Stimulated activated CD8-positive, alpha-beta memory T cell treated with anti-CD3 and anti-CD28 coated beads, Interleukin-15, amount 100 ng/mL, for 48 hours (primary cell): ENCODE measurements at regions not wholly inside any gene's neighbourhood (a gene's known extent, or its start where the extent isn't known, plus 50 kb on each side); places are given as distances from the start of the nearest gene placed in this dataset.

ENCODE experiments used
- DNase-seq, 2 donors: peaks; one replicate each; pipeline ENCODE4 v3.0.0-alpha.2; 2020; ENCODE audit warnings: low read depth in 2 of 2

- no peak for DNase-seq
These were observed 177.1 kb upstream of the PARP11 start for GRCh38 chr12:4050340-4050739.

DNA sequence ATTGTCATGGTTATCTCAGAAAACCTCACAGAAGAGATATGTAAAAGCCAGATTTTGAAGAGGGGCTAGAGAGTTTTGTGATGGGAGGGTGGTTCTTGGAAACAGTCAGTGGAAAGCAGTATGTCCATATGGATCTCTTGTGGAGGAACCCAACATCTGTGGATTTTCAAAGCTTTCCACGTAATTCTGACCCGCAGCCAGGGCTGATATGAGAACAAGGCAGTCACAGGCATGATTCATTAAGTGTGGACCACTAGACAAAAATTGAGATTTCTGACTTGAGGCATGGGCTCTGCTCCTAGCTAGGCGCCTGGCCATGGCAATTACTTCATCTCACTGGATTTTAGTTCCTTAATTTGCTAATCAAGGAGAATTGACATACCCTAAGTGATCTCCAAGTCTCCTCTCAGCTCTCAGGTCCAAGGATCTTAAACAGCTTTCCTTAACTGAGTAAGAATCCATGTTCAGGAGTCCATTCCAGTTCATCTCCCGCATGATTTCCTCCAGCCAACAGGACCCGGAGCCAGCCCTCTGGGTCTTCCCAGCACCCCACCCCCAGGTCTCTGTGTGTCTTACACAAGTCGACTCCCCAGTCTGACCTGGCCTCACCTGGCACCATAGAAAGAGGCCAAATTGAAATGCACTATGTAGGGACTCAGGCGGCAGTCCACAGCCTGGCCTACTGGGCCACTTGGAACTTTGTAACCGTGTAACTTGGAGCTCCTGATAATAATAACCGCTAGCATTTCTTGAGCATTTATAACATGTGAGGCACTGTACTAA, 176.3 kb upstream of the PARP11 start:
- DNase-seq, result no peak

DNA sequence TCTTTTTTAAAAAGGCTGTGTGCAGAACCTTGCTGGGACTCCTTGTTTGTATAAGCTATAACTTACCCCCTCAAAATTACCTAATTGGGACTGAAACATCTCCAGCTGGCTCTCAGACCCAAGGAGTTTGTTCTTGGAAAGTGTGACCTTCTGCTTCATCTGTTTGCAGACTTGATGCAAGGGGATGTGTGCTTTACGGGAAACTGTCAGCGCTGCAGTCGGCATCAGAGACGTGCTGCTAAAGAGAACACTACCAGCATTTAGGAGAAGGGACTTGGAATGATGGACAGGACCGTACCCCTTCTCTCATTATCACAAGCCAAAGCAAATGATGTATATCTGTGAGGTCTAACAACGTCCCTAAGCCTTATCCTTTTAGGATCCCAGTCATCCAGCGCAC, 174.2 kb upstream of the PARP11 start:
- DNase-seq, result no peak

DNA sequence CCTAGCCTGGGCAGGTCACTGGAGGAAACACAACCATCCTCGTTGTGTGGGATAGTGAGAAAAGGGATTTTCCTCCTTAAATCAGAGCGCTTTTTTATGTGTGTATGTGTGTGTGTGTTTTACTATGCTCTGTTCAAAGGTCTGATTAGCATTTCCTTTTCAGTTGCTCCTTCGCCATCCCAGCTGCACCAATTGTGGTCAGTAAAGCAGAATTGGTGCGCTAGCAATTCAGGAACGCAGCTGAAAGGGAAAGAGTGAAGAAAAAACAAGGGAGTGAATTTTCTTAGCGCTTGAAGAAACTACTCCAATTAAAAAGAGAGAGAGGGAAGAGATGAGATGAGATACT, 173.3 kb upstream of the PARP11 start:
- DNase-seq, result no peak

DNA sequence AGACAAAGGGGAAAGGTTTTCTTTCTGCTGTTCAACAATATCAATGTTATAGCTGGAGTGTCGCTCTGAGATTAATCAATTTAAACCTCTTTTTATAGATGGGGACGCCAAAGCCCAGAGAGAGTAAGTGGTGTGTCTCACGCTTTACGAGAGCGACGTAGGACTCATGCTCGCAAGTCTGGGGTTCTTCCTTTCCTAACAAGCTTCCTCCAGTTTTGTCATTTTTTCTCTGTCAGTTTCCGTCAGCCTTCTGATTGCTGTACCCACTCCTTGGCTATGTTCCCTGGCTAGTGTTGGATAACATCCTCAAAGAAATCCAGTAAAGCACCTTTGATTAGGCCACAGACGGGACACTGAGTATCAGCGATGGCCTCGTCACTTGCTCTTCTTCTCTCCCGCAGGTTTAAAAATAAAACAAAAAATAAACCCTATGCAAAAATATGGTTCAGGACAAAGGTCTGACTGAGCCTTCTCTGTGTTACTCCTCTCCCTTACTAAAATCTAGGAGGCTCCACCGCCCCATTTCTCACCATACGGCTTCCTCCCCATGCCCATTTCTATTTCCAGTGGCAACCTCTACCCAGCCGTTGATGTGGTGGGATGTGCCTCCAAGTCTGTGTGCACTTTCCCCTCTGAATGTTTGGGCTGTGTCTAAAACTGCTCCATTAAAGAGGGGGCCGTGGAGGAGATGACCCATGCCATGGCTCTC, 172.7 kb upstream of the PARP11 start:
- DNase-seq, result no peak

- no peak for DNase-seq
These were observed 171.8 kb upstream of the PARP11 start for GRCh38 chr12:4044736-4045730.

GRCh38 chr12:4044101-4044500, 170.9 kb upstream of the PARP11 start:
- no peak for DNase-seq

GRCh38 chr12:4041187-4041885, 168.1 kb upstream of the PARP11 start:
- no peak for DNase-seq

DNA sequence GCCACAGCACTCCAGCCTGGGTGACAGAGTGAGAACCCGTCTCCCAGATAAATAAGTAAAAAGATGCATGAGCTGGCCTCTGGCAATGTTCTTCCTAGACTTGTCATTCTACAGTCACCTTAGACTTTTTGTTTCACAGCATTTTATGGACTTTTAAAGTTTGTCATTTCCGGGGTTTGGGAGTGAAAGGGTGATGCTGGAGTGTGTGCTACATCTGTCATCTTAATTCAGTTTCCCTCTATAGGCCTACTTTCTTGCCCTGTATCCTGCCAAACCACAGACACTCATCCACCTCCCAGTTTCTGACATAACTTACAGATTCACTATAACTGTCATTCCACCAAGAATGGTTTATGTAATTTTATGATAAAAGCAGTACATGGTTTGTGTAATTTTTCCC, 166.7 kb upstream of the PARP11 start:
- no peak for DNase-seq

- DNase-seq, result no peak
These were observed 164.6 kb upstream of the PARP11 start for GRCh38 chr12:4037747-4038312.

DNA sequence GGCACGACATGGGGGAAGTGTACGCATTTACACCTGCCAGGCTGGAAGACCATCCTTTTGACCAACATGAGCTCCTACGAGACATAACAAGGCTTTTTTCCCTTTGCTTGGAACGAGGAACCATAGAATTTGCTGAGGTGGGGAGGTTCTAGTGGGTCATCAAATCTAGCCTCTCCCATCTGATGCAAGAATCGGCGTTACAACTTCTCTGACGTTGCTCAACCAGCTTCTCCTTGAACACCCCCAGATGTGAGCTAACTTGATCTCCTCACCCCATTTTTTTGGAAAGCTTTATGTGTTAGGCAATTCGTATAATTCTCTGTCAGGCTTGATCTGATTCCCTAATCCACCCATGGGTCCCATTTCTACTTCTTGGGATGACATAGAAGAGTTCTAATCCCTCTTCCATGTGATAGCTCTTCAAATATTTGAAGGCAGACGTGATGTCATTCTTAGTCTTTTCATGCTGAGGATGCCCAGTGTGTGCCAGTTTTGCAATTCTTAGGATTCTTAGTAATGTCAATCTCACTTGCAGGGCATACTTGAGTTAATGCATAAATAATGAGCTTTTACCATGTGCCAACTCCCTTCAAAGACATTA, 163.6 kb upstream of the PARP11 start:
- no peak for DNase-seq

- no peak for DNase-seq
These were observed 161.7 kb upstream of the PARP11 start for GRCh38 chr12:4034921-4035320.

DNA sequence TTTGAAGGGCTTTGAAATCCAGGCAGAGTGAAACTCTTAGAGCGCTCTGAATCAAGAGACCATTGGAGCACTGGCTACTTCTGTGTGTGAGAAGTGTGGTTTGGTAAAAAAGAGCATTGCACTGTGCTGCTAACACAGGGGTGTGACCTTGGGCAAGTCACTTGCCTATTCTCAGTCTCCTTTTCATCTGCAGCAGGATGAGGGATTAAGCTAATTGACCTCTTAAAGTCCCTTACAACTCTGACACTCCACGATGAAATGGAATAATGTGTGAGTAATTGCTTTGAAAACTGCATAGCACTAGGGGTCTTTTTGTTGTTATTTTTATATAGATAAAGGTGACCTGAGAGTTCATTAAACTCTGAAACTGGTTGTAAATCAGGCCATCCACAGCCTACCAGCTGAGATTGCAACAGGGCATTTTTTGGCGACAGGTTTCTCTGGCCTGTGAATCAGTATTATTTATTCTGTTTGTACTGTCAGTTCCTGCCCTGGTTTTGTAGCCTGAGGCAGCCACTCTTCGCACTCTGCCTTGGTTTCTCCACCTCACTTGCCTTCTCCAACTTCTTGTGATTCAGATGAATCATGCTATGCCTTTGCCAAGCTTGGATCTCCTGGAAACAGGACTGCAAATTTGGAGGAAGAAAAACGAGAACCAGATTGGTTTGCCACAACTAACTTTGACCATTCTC, 159.9 kb upstream of the PARP11 start:
- no peak for DNase-seq

- DNase-seq, result no peak
These were observed 158.6 kb upstream of the PARP11 start for GRCh38 chr12:4031703-4032291.

- DNase-seq, result peak; percentile 60 to 62
These were observed 157.9 kb upstream of the PARP11 start for GRCh38 chr12:4030929-4031702.

GRCh38 chr12:4027412-4027811, 154.2 kb upstream of the PARP11 start:
- peak; percentile 46 to 56 for DNase-seq

DNA sequence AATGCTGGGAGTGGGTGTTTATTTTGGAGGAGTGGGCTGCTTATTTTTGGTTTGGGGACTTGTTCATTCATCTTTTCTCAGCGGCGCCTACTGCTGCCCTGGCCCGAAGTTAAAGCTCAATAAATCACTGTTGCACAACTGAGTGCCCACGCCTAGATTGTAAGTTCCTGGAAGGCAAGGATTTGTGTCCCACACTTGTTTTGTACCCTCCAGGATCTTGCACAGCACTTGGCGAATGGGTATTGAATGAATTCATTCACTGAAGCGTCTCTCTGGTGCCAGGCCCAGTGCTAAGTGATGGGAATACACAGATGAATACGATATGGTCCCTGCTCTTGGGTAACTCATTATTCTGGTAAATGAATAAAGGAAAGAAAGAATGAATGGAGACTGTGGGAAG, 153.3 kb upstream of the PARP11 start:
- no peak for DNase-seq

DNA sequence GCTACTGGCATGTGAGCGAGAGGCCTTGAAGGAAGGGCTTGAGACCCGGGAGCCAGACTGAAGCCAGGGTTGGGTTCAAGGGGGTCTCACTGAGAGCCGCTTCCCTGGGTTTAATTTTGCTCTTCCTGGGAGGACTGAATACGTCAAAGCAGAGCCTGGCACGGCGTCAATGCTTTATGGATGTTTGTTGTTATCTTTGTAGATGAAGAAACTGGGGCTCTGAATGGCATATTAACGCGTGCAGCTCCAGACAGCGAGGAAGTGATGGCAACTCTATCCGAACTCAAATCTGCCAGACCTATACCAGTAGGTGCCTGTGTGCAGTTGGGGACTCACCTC, 152.8 kb upstream of the PARP11 start:
- DNase-seq, result no peak
